GM18517 (cell line): ENCODE measurements at regions not wholly inside any gene's neighbourhood (a gene's known extent, or its start where the extent isn't known, plus 50 kb on each side); places are given as distances from the start of the nearest gene placed in this dataset.
A peak's percentile ranks its signal among the peaks of the same experiment; 100 is the strongest.

Source experiments
- ATAC-seq: cut with Tn5 transposase; IDR thresholded peaks from one replicate; pipeline ENCODE4 v1.9.1; 2021; ENCODE audit warnings: mild to moderate bottlenecking, moderate library complexity; ENCODE audit not compliant: unreplicated experiment

DNA sequence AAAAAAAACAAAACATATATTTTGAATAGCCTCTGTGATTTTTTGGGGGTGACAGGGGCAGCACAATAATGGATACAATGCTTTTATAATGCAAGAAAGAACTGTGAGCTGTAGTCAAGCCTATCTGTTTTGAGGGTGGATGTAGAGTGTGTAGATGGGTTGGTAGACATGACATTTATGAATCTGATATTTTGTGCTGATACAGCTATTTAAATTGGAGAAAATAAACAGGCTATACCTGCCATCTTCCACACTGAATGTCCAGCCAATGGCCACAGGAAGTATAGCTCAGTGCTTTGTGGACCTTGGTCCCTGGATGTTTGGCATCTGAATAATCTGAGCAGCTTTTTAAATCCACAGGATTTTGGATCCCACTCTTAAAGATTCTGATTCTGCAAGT, 175.0 kb downstream of the NEDD1 start:
- no peak for ATAC-seq

DNA sequence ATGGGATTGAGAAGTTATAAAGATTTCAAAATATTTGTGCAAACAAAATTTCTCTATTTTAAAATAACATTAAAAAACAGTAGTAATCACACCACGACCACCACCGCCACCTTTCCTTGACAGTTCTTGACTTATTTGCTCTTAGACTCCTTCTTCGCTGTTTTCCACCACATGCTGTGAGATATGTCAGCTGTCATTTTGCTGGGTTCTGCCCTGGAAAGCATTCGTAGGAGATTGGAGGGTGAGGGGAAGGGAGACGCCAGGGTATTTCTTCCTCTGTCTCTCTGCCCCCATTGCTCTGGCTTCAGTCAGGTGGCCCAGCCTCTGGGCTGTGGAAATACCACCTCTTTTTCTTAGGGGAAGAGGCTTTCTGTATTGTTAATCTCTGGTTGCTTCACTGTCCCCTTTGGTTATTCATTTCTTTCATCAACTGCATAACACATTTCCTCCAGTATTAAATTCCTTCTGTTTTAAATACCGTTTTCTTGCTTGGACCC, 186.2 kb downstream of the NEDD1 start:
- no peak for ATAC-seq

DNA sequence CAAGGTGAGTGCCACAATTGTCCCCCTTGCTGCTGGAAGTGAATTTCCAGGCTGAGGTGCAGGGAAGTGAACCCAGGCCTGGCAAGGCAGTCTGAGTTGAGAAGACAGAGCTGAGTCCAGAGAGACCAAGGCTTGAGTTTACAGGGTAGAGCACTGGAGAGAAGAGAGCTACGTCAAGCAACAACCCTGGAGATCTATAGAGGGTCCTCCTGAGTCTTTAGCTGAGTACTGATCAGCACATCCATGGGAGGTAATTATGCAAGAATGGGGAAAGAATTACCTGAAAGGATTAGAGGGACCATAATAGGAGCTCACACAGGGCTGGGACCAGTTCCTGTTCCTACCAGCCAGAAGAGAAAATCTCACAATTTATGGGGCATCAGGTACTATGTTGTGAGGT, 190.7 kb downstream of the NEDD1 start:
- ATAC-seq, result no peak

DNA sequence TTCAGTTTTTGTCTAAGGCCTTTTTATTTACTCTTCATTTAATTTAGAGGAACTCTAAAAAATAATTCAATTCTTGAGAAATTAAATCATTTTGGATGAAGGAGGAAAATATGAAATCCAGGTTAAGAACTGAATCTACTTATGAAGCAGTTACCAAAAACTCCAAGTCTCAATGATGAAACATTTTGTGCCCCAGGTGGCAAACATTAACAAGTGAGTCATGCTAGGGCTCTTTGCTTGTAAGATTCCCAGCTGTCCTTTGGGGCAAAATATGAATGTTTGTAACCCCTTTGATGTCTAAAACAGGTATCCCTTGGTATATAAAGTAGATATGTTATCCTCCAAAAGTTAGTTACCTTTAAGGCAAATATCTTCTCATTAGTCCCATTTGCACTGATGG, 202.4 kb downstream of the NEDD1 start:
- ATAC-seq, result no peak

DNA sequence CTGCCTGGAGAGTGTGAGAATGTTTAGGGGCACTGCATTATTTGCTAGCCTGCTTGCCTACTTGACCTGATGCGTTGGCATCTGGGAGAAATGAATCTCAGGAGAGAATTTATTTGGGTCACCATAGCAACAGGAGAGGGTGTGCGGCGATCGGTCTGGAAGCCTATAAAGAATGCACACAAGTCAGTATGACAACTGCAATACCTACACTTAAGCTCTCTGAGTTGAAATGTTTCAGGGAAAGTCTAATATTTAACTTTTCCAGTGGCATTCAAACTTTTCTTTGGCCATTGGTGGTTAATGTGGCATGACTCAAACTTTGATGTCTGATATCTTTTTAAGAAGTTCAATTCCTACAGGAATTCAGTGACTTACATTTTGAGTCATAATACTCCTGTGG, 205.1 kb downstream of the NEDD1 start:
- ATAC-seq, result no peak

DNA sequence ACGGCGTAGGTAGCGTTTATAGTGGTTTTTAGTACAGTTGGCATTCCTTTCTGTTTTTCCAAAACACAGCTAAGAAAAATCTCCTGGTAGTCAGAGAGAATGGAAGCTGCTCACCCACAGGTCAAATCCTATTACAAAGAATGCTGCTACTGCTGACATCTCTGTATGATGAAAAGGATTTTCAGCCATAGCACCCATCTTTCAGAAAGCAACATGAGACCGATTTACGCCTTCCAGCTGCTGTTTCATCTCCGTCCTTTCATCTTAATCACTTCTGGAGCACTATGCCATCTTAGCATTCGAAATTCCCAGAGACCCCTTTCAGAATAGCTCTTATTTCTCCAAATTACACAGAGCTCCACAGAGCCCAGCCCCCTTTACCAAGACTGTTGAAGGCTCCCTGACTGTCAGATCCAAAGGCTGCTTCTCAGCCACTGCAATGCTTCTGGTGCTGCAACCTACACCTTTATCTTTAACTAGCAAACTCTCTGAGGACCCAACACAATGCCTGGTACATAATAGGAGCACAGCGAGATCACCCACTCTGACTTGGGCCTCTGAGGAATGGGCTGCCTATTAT, 211.8 kb downstream of the NEDD1 start:
- ATAC-seq, result no peak

DNA sequence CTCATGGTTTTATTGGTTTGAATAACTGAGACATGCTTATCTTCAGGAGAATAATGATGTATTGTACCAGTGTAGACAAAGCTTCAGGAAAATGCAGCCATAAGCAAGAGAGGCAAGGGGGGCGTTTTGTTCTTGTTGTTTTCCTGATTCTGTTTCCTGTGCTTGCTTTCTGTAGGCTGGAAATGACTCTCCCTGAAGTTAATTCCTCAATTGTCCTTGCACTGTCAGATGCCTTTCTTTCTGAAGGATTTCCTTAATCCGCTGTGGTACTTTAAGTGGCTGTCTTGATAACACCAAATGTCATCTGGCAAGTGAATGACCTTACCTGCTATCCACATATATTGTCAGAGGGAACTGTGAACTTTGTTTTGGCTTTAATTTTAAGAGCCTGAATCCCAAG, 220.0 kb downstream of the NEDD1 start:
- no peak for ATAC-seq

DNA sequence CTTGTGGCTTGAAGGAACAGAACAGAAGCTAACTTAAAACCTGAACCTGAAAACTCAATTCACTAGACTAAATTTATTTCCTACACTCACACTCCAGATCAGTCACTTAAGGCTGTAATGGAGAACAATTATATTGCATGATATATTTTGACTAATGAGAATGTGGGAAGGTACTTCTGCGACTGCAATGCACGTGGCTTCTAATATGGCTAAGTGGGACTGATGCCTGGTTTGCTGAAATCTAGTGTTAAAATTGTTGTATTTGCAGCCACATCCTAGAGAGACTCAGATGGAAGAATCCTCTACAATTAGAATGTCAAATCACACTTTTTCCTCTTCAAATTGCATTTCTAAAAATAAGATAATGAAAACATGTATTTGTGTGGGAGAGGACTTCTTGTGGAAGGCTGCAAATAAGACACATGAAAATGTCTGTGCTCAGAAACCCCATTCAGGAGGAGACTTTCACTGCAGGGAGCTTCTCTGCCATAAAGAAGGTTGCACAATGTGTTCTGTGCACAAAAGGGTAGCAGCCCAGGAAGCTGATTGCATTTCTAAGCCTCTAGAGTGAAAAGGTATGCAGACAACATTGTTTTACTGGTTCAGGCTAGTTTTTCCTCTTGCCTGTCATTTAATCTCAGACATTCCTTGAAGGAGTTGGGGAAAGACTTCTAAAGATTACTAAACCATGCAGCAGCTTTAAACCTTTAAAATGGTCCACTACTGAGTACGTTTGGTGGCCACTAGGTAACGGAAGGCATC, 224.3 kb downstream of the NEDD1 start:
- no peak for ATAC-seq

DNA sequence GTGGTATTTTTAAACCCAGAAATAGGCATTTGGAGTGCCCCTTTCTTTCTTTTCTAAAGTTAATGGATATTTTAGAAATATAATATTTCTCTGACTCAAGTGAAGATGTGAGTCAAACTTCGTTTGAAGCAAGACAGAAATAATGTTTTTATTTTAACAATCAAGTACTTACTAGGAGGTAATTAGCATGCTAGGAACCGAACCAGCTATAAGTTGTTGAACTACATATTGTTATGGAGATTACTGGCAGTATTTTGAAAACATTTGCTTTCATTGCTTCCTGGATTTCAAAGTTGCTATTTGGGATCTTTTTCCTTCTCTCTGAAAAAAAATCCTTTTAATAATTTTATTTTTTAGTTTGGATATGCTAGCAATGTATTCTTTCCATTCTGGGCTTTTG, 225.2 kb downstream of the NEDD1 start:
- ATAC-seq, result no peak

DNA sequence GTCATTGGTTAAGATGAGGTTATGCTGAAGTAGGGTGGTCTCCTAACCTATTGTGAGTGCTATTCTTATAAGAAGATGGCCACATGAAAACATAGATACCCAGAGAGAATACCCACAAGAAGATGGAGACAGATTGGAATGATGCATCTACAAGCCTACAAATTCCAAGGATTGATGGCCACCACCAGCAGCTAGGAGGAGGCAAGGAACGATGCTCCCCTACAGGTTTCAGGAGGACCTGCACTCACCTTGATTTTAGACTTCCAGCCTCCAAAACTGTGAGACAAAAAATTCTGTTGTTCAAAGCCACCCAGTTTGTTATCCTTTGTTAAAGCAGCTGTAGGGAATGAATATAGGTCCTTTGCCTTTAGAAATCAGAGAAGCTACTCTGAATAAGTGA, 227.4 kb downstream of the NEDD1 start:
- ATAC-seq, result no peak

DNA sequence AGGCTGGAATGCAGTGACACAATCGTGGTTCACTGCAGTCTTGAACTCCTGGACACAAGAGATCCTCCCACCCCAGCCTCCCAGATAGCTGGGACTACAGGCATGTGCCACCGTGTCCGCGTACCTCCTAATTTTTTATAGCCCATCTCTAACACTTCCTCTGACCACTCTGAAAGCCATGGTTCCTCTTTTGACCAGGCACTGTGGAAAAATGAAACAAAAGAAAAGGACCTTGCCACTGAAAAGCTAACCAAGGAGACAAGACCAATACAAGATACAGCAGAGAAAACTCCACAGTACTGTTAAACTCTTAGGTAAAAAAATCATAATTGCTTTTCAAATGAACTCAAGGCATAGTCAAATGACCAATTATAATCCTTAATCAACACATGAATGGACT, 233.3 kb downstream of the NEDD1 start:
- ATAC-seq, result no peak

DNA sequence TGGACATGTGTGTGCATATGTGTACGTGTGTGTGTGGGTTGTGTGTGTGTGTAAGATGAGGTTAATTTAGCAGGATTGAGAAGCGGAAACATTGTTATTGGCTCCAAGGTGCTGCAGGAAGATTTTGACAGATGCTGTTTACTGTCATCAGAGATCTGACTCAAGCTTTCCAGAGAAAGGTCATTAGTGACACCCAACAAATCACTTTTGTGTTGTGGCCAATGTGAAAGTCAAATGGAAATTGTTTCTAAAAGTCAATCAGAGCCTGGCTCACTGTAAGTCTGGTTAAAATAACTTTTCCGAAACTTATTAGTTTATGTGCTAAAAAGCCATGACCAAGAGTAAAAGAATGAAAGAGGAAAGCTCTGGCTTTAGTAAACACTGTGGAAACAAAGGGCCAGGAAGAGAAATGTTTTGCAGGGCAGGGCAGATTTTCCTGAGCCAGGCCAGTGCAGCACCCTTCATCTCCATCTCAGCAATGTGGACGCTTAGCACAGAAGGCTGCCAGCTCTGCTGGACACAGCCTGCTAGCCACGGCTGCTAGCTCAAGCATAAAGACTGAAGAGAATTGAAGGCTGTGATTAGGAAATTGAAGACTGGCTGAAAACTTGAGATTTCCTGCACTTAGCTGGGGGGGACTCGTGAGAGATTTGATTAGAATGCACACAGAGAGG, 235.8 kb downstream of the NEDD1 start:
- ATAC-seq, result no peak

DNA sequence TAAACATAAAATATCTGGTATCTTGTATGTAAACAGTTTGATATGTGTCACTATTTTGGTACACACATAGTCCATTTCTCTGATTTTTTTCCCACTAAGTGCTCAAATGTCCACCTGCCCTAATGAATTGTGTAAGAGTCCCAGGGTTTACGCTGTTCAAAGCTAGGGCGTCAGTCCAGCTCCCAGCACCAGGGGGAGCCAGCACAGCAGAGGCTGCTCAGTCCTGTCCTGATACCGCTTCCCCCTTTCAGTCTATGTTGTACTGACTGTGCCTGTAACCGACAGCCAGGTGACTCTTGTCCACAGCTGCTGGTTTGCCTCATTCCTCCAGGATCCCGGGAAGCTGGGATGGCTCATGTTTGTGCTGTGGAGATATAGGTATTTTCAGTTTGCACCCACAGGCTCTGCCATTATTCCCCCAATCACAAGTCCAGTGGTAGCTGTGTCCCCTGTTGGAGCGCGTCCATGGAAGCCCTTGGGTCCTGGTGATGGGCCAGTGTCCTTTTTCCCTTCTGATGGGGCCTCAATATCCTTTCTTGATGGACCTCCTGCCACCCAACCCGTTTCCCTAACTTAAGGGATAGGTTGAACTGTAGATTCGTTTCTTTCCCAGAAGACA, 242.0 kb downstream of the NEDD1 start:
- peak; percentile 96 for ATAC-seq

DNA sequence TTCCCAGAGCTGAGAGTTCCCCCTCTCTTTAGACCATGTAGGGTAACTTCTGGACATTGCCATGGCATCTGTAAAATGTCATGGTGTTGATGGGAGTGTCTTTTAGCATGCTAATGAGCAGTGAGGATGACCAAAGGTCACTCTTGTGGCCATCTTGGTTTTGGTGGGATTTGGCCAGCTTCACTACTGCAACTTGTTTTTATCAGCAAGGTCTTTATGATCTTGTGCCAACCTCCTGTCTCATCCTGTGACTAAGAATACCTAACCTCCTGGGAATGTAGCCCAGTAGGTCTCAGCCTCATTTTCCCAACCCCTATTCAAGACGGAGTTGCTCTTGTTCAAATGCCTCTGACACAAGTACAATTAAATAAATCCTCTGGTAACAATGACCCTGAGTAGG, 244.4 kb downstream of the NEDD1 start:
- ATAC-seq, result no peak

DNA sequence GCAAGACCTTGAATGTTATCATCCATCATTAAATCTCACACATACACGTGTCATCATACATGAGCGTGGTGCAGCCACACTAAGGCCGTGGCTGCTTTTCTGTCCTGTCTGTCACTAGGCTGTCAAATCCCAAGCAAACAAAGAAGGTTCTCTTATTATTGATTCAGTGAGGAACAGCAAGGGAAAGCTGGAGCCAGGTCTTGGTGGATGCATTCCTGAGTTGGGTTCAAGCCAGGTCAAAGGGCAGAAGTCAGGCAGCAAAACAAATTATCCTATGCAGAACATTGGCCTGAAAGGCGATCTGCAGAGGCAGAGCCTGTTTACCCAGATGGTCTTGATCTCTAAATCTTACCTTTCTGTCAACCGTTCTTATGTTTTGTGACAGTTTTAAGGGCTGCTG, 252.3 kb downstream of the NEDD1 start:
- ATAC-seq, result no peak

DNA sequence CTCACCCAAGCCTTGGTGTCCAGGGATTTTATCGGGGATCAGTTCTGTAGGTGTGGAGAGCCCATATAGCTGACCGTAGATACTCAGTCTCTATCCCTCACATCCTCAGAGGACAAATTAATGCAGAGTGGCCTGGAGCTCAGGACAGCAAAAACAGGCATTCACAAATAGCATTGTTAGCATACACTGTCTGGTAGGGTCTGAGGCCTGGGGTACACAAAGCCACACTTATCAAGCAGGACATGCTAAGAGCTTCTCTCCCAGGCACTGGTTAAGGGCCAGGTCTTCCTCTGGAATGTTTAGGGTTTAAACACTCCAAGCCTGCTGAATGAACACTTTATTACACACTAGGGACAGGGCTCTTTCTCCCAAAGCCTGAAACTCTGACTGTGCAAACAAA, 253.2 kb downstream of the NEDD1 start:
- ATAC-seq, result no peak

DNA sequence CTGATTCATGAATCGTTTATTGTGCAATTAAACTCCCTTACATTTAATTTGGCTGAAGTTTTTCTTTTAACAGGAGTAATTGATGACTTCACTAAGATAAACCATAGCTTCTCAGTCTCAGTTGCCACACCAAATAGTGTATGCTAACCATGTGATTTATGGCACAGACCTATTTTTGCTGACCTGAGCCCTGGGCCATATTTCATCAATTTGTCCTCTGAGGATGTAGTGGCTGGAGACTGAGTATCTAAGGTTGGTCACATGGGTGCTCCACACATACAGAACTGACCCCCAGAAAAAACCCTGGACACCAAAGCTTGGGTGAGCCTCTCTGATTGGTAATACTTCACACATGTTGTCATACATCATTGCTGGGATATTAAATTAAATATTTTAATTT, 255.1 kb downstream of the NEDD1 start:
- ATAC-seq, result no peak

DNA sequence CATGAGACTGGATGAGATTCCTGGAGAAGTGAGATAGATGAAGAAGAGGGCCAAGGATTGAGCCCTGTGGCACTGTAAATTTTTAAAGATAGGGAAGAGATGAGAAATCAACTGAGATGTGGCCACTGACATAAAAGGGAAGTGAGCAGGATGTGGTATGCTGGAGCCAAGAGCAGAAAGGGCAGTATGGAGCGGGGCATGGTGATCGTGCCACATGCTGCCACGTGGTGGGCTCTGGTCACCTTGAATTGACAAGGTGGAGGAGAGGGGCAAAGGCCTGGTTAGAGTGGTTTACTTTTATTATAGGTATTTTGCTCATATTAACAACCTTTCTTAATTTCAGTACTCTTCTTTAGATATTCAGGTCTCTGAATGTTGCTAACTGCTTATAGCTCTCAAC, 257.9 kb downstream of the NEDD1 start:
- no peak for ATAC-seq

DNA sequence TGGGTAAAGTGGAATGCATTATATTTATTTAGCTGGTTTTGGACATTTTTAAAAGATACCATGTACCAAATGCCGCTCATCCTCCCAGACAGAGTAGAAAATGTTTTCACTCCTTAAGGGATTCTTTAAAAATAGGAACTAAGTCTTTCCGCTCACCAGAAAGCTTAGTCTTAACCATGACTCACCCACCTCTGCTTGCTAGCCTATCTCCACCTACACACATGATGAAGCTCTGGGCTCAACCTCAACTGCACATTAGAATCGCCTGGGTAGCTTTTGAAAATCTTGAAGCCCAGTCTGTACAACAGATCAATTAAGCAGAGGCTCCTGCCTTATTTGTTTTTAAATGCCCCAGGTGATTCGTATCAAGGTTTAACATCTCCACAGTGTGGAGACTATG, 260.5 kb downstream of the NEDD1 start:
- no peak for ATAC-seq

DNA sequence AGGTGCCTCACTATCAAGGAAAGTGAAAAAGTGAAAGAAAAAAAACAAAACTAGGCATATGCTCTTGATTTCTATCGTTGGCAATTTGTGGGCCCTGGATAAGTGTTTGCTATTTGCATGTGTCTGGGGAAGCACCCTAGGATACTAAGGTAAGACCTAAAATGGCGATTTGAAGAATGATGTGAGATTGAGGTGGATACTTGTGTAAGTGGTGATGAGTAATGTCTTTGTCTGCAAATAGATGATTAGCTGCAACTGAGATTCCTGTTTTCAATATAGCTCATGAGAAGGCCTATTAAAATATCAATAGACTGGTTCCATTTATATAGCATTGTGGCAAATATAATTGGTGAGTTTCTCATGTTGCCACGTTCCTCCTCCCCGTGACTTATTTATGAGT, 261.7 kb downstream of the NEDD1 start:
- no peak for ATAC-seq

DNA sequence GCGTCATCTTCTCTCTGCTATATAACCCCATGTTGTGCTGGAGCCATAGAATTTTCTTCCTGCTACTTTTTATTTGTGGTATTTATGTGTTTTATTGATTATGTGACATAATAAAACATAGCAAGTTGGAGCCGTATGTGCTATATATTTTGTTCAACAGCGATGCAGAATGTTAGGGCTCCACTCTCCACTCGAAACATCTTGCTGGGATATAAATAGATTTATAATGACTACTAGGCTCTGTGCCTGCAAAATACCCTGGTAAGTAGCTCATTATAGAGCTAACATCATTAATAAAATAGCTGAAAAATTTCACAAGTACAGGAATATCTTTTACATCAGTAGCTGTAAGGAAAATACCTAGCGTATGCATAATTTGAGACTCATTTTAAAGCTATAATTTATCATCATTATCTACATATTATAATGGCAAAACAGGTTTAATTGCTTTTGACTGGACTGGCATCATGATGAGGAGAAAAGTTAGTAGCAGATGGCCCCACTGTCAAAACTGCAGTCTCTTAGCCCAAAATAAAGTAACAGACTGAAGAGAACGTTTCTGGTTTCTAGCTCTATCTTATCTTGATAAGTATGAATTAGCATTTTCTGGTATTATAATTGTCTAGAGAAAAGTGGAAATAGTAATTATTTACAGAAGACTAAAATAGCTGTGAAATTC, 263.0 kb downstream of the NEDD1 start:
- no peak for ATAC-seq
